ENCODE measurements at regions not wholly inside any gene's neighbourhood (a gene's known extent, or its start where the extent isn't known, plus 50 kb on each side); places are given as distances from the start of the nearest gene placed in this dataset.
"Not testable (repeated sequence)": the region's sequence is repeated elsewhere in the genome, so short reads cannot be mapped to it uniquely, and the experiment has no call there.

- DNase-seq, result no peak
Observed at GRCh38 chr15:95019907-95020306, 788.5 kb downstream of the MCTP2 start.

GRCh38 chr15:95021816-95022215, 790.5 kb downstream of the MCTP2 start:
- no peak for DNase-seq

GRCh38 chr15:95024351-95024750, 793.0 kb downstream of the MCTP2 start:
- DNase-seq, result peak in 2 of 4 experiments; percentile 3 to 22

- peak in 3 of 4 experiments; percentile 3 to 9 (median 5) for DNase-seq
Observed at GRCh38 chr15:95025924-95026728, 794.8 kb downstream of the MCTP2 start.

GRCh38 chr15:95027981-95028380, 796.6 kb downstream of the MCTP2 start:
- DNase-seq, result no peak

- DNase-seq, result no peak
Observed at GRCh38 chr15:95032156-95032555, 800.8 kb downstream of the MCTP2 start.

GRCh38 chr15:95035106-95035505, 803.7 kb downstream of the MCTP2 start:
- no peak for DNase-seq

- DNase-seq, result no peak
Observed at GRCh38 chr15:95041297-95041696, 809.9 kb downstream of the MCTP2 start.

GRCh38 chr15:95043236-95043932, 812.0 kb downstream of the MCTP2 start:
- DNase-seq, result not testable (repeated sequence)

GRCh38 chr15:95043933-95044313, 812.6 kb downstream of the MCTP2 start:
- no peak for DNase-seq

- DNase-seq, result no peak
Observed at GRCh38 chr15:95044745-95045417, 813.5 kb downstream of the MCTP2 start.

- DNase-seq, result no peak
Observed at GRCh38 chr15:95051861-95052260, 820.5 kb downstream of the MCTP2 start.

GRCh38 chr15:95059346-95059905, 828.1 kb downstream of the MCTP2 start:
- DNase-seq, result no peak

GRCh38 chr15:95068701-95069521, 837.5 kb downstream of the MCTP2 start:
- DNase-seq, result no peak

GRCh38 chr15:95075792-95076677, 844.7 kb downstream of the MCTP2 start:
- no peak for DNase-seq

- DNase-seq, result no peak
Observed at GRCh38 chr15:95076678-95076990, 845.3 kb downstream of the MCTP2 start.

- no peak for DNase-seq
Observed at GRCh38 chr15:95078003-95078402, 846.6 kb downstream of the MCTP2 start.

- not testable (repeated sequence) for DNase-seq
Observed at GRCh38 chr15:95080228-95080627, 848.9 kb downstream of the MCTP2 start.

GRCh38 chr15:95085056-95085455, 853.7 kb downstream of the MCTP2 start:
- DNase-seq, result no peak

- no peak for DNase-seq
Observed at GRCh38 chr15:95086531-95087252, 855.3 kb downstream of the MCTP2 start.

- no peak for DNase-seq
Observed at GRCh38 chr15:95087253-95087609, 855.9 kb downstream of the MCTP2 start.
